DND-41 (cell line): ENCODE measurements at regions not wholly inside any gene's neighbourhood (a gene's known extent, or its start where the extent isn't known, plus 50 kb on each side); places are given as distances from the start of the nearest gene placed in this dataset.

ENCODE experiments used
- EZH2 ChIP-seq: IDR thresholded peaks from 3 replicates; pipeline ENCODE4 v1.6.1; 2012; ENCODE audit warnings: borderline replicate concordance, low read depth, mild to moderate bottlenecking, moderate library complexity, low read length, inconsistent platforms; ENCODE audit not compliant: severe bottlenecking
- TF ChIP-seq, protein P1 (sequence below): IDR thresholded peaks from 2 replicates; pipeline ENCODE4 v1.5.1; 2012; ENCODE audit warnings: borderline replicate concordance, low read length, moderate library complexity, mild to moderate bottlenecking; ENCODE audit not compliant: poor library complexity, severe bottlenecking; ENCODE audit errors: extremely low read depth

DNA sequence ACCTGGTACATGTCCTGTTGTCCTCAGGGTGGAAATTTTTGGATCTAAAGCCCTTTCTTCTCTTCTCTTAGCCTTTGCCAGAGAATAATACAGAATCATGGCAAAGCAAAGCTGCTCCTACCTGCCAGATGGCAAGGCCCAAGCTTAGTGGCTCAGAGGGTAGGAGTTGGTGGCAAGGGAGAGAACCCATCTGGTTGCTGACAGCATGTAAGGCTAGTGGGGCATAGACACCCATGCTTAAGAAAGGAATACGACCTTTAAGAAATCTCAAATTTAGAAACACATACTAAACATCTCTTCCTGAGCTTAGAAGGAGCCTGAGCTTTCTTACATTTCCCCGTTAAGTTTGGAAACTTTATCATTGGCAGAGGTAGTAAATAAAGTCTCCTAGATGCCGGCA is 395.0 kb upstream of the SOX9 start:
- TF ChIP-seq, protein P1, sequence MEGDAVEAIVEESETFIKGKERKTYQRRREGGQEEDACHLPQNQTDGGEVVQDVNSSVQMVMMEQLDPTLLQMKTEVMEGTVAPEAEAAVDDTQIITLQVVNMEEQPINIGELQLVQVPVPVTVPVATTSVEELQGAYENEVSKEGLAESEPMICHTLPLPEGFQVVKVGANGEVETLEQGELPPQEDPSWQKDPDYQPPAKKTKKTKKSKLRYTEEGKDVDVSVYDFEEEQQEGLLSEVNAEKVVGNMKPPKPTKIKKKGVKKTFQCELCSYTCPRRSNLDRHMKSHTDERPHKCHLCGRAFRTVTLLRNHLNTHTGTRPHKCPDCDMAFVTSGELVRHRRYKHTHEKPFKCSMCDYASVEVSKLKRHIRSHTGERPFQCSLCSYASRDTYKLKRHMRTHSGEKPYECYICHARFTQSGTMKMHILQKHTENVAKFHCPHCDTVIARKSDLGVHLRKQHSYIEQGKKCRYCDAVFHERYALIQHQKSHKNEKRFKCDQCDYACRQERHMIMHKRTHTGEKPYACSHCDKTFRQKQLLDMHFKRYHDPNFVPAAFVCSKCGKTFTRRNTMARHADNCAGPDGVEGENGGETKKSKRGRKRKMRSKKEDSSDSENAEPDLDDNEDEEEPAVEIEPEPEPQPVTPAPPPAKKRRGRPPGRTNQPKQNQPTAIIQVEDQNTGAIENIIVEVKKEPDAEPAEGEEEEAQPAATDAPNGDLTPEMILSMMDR, result no peak
- TF ChIP-seq EZH2, result no peak
